Suprapubic skin (tissue), 4 donors: ENCODE measurements at regions not wholly inside any gene's neighbourhood (a gene's known extent, or its start where the extent isn't known, plus 50 kb on each side); places are given as distances from the start of the nearest gene placed in this dataset.

Source experiments
- DNase-seq, 2 donors: peaks; one replicate each; pipeline ENCODE4 v3.0.0-alpha.2; 2019; ENCODE audit warnings: low spot score in 2 of 2
- H3K27ac ChIP-seq: fragments of 200-600 bp; sonication (generic); one replicate; pipeline ENCODE4 v1.5.1; 2019
- H3K27me3 ChIP-seq: fragments of 200-600 bp; sonication (generic); one replicate; pipeline ENCODE4 v1.5.1; 2019
- H3K36me3 ChIP-seq: fragments of 200-600 bp; sonication (generic); one replicate; pipeline ENCODE4 v1.5.1; 2019
- H3K4me1 ChIP-seq: fragments of 200-600 bp; sonication (generic); one replicate; pipeline ENCODE4 v1.5.1; 2019
- H3K4me3 ChIP-seq: fragments of 200-600 bp; sonication (generic); one replicate; pipeline ENCODE4 v1.5.1; 2019; ENCODE audit warnings: mild to moderate bottlenecking
- H3K9me3 ChIP-seq: fragments of 200-600 bp; sonication (generic); one replicate; pipeline ENCODE4 v1.5.1; 2019
- CTCF ChIP-seq, 2 donors: fragments of 200-600 bp in 1 of 2; fragments of 450-650 bp in 1 of 2; sonication (generic) in 1 of 2; IDR thresholded peaks; one replicate each; pipeline ENCODE4 v1.5.1; 2016 to 2019; ENCODE audit warnings: antibody characterized with exemption in 2 of 2, mild to moderate bottlenecking in 1 of 2, moderate library complexity in 1 of 2
- EP300 ChIP-seq: sonication (generic); formaldehyde crosslinking; IDR thresholded peaks from one replicate; pipeline ENCODE4 v1.6.1; 2017; ENCODE audit warnings: antibody characterized with exemption
- POLR2A ChIP-seq, 2 donors: fragments of 450-650 bp; IDR thresholded peaks; one replicate each; pipeline ENCODE4 v1.6.1; 2017; ENCODE audit warnings: antibody characterized with exemption in 2 of 2, mild to moderate bottlenecking in 2 of 2, moderate library complexity in 2 of 2
- POLR2AphosphoS5 ChIP-seq, 3 donors: sonication (generic); formaldehyde crosslinking; IDR thresholded peaks; one replicate each; pipeline ENCODE4 v1.6.1; 2017; ENCODE audit warnings: antibody characterized with exemption in 3 of 3
- WGBS: methylation state at CpG from one replicate; pipeline ENCODE4 v1.1.5; 2018; 5-methylcytosine and 5-hydroxymethylcytosine counted together

GRCh38 chrX:39301036-39301435 lies 499.8 kb downstream of the MID1IP1 start:
- Histone ChIP-seq H3K27me3 (no peaks in the 10 kb centered on the region), H3K4me1 (no peaks in the 10 kb centered on the region), H3K9me3 (no peaks in the 10 kb centered on the region), H3K36me3 (no peaks in the 10 kb centered on the region), H3K4me3 (no peak overlapping the region), H3K27ac (no peak overlapping the region)
- no peak for DNase-seq
- TF ChIP-seq EP300 (no peak), CTCF (IDR thresholded peaks at IDR 0.05) (no peak), POLR2AphosphoS5 (IDR thresholded peaks at IDR 0.05) (no peak), POLR2A (IDR thresholded peaks at IDR 0.05) (no peak)
- 75% methylated on average over 1 of the region's 1 CpG for WGBS

- no peaks in the 10 kb centered on the region for H3K27me3 ChIP-seq
- TF ChIP-seq POLR2AphosphoS5 (IDR thresholded peaks at IDR 0.05) = no peak
- TF ChIP-seq POLR2A (IDR thresholded peaks at IDR 0.05) = no peak
- TF ChIP-seq CTCF (IDR thresholded peaks at IDR 0.05) = no peak
- TF ChIP-seq EP300 = no peak
- H3K36me3 ChIP-seq = no peaks in the 10 kb centered on the region
- no peaks in the 10 kb centered on the region for H3K9me3 ChIP-seq
- 100% methylated on average over 1 of the region's 1 CpG for WGBS
- no peak overlapping the region for H3K4me3 ChIP-seq
- DNase-seq = no peak
- H3K4me1 ChIP-seq = no peaks in the 10 kb centered on the region
- no peak overlapping the region for H3K27ac ChIP-seq
Observed at GRCh38 chrX:39302838-39303237, 501.6 kb downstream of the MID1IP1 start.

- WGBS = 94% methylated on average over 1 of the region's 1 CpG
- DNase-seq = no peak
- no peaks in the 10 kb centered on the region for H3K9me3 ChIP-seq
- no peaks in the 10 kb centered on the region for H3K36me3 ChIP-seq
- peaks cover 8% of the 10 kb centered on the region for H3K4me1 ChIP-seq
- H3K27me3 ChIP-seq = no peaks in the 10 kb centered on the region
- no peak overlapping the region for H3K27ac ChIP-seq
- no peak overlapping the region for H3K4me3 ChIP-seq
- TF ChIP-seq CTCF (IDR thresholded peaks at IDR 0.05) (no peak), POLR2A (IDR thresholded peaks at IDR 0.05) (no peak), POLR2AphosphoS5 (IDR thresholded peaks at IDR 0.05) (no peak), EP300 (no peak)
Observed at GRCh38 chrX:39304746-39305145, 503.5 kb downstream of the MID1IP1 start.

DNA sequence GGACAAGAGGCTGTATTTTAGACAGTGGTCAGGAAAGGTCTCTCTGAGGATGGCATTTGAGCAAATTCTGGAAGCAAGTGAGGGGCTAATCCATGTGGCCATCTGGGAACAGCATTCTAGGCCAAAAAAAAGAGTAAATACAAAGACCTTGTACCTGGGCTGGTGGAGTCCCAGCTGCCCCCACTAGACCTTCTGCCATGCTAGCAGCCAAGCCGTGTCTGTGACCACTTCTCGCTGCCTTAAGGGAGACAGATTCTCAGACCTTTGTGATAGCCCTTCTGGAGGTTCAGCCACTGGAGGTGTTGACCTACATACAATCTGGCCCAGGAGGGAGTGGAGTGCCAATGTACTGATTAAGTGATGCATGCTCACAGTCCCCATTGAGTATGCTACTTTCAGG lies 506.2 kb downstream of the MID1IP1 start:
- Histone ChIP-seq H3K4me1 (peaks cover 8% of the 10 kb centered on the region), H3K27me3 (no peaks in the 10 kb centered on the region), H3K36me3 (no peaks in the 10 kb centered on the region), H3K9me3 (no peaks in the 10 kb centered on the region), H3K27ac (no peak overlapping the region), H3K4me3 (no peak overlapping the region)
- TF ChIP-seq POLR2AphosphoS5 (IDR thresholded peaks at IDR 0.05) (no peak), POLR2A (IDR thresholded peaks at IDR 0.05) (no peak), CTCF (IDR thresholded peaks at IDR 0.05) (no peak), EP300 (no peak)
- 83% methylated on average over 2 of the region's 2 CpGs for WGBS
- no peak for DNase-seq

DNA sequence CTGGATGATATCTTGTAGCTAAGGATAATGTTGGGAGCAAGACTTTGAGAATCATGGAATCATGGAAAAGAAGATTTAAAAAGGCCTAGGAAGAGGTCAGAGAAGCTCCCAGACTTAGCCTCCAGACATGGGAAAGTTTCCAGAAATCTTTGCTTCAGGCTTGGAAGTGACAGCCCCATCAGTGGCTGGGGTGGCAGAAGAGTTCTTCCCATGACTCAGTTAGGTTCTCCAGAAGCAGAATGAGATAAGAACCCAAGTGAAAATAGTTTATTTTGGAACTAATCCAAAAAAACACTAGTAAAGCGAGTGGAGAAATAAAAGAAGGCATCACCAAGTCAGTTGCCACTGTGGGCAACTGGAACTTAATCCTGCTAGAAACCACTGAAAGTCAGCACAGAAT lies 506.9 kb downstream of the MID1IP1 start:
- DNase-seq = no peak
- Histone ChIP-seq H3K4me1 (peaks cover 8% of the 10 kb centered on the region), H3K27ac (no peak overlapping the region), H3K9me3 (no peaks in the 10 kb centered on the region), H3K27me3 (no peaks in the 10 kb centered on the region), H3K36me3 (no peaks in the 10 kb centered on the region), H3K4me3 (no peak overlapping the region)
- WGBS = 65% methylated on average over 1 of the region's 1 CpG
- no peak for TF ChIP-seq POLR2A (IDR thresholded peaks at IDR 0.05)
- TF ChIP-seq EP300 = no peak
- no peak for TF ChIP-seq CTCF (IDR thresholded peaks at IDR 0.05)
- TF ChIP-seq POLR2AphosphoS5 (IDR thresholded peaks at IDR 0.05) = no peak
